ENCODE measurements at regions not wholly inside any gene's neighbourhood (a gene's known extent, or its start where the extent isn't known, plus 50 kb on each side); places are given as distances from the start of the nearest gene placed in this dataset.

- TF ChIP-seq KDM5B (IDR thresholded peaks at IDR 0.05; ENCODE audit: insufficient replicate concordance, low read depth, low read length) (no peak), ZNF263 (CRISPR knock-in tag; IDR thresholded peaks at IDR 0.05; ENCODE audit: borderline replicate concordance) (no peak), MEIS2 (IDR thresholded peaks at IDR 0.05; ENCODE audit: partially characterized antibody) (no peak), TCF3 (CRISPR knock-in tag; IDR thresholded peaks at IDR 0.05) (no peak), JUND (IDR thresholded peaks at IDR 0.05; ENCODE audit: borderline replicate concordance, low read depth, low read length) (no peak), JUND (tag; IDR thresholded peaks at IDR 0.05; ENCODE audit: borderline replicate concordance, low read depth, low read length) (no peak), BDP1 (IDR thresholded peaks at IDR 0.05; ENCODE audit: insufficient read depth, insufficient read length) (no peak), SIX5 (IDR thresholded peaks at IDR 0.05; ENCODE audit: borderline replicate concordance in 1 of 2, insufficient read depth in 1 of 2, low read depth in 1 of 2, low read length in 2 of 2) (no peak), ZSCAN29 (IDR thresholded peaks at IDR 0.05) (no peak)
- TF ChIP-seq, protein P1, sequence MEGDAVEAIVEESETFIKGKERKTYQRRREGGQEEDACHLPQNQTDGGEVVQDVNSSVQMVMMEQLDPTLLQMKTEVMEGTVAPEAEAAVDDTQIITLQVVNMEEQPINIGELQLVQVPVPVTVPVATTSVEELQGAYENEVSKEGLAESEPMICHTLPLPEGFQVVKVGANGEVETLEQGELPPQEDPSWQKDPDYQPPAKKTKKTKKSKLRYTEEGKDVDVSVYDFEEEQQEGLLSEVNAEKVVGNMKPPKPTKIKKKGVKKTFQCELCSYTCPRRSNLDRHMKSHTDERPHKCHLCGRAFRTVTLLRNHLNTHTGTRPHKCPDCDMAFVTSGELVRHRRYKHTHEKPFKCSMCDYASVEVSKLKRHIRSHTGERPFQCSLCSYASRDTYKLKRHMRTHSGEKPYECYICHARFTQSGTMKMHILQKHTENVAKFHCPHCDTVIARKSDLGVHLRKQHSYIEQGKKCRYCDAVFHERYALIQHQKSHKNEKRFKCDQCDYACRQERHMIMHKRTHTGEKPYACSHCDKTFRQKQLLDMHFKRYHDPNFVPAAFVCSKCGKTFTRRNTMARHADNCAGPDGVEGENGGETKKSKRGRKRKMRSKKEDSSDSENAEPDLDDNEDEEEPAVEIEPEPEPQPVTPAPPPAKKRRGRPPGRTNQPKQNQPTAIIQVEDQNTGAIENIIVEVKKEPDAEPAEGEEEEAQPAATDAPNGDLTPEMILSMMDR (IDR thresholded peaks at IDR 0.05 in 2 of 3, conservative IDR thresholded peaks at IDR 0.05 in 1 of 3; ENCODE audit: insufficient read depth in 2 of 3, low read depth in 1 of 3, low read length in 3 of 3), result no peak
- TF ChIP-seq, protein P2, sequence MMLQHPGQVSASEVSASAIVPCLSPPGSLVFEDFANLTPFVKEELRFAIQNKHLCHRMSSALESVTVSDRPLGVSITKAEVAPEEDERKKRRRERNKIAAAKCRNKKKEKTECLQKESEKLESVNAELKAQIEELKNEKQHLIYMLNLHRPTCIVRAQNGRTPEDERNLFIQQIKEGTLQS (IDR thresholded peaks at IDR 0.05), result no peak
- TF ChIP-seq, protein P2 (CRISPR knock-in tag; conservative IDR thresholded peaks at IDR 0.05), result no peak
These were observed 62.2 kb downstream of the RPL37A start for GRCh38 chr2:216560838-216561270.
